GM23338 (cell line): ENCODE measurements at regions not wholly inside any gene's neighbourhood (a gene's known extent, or its start where the extent isn't known, plus 50 kb on each side); places are given as distances from the start of the nearest gene placed in this dataset.

ENCODE experiments used
- CREB1 ChIP-seq: fragments of 250-450 bp; sonication (Bioruptor Pico); IDR thresholded peaks from 2 replicates; pipeline ENCODE4 v1.5.0; 2020; ENCODE audit warnings: low read depth, mild to moderate bottlenecking, moderate library complexity
- CTCF ChIP-seq, 2 experiments: fragments of 200-600 bp in 1 of 2; sonication (generic) in 1 of 2; conservative IDR thresholded peaks; 2 replicates each; pipeline versions ENCODE4 v1.5.1 to v1.6.1; 2016 to 2017; ENCODE audit warnings: antibody characterized with exemption in 2 of 2, low read depth in 2 of 2, mild to moderate bottlenecking in 2 of 2, moderate library complexity in 1 of 2
- ETS1 ChIP-seq: IDR thresholded peaks from 2 replicates; pipeline ENCODE4 v1.6.1; 2016; ENCODE audit warnings: antibody characterized with exemption
- EZH2 ChIP-seq: fragments of 200-600 bp; sonication (generic); IDR thresholded peaks from one replicate; pipeline ENCODE4 v1.8.0; 2017; ENCODE audit warnings: antibody characterized with exemption, mild to moderate bottlenecking, low read depth; ENCODE audit not compliant: unreplicated experiment
- EZH2phosphoT487 ChIP-seq: fragments of 200-600 bp; sonication (generic); IDR thresholded peaks from one replicate; pipeline ENCODE4 v1.8.1; 2018; ENCODE audit warnings: antibody characterized with exemption; ENCODE audit not compliant: unreplicated experiment
- JUNB ChIP-seq: IDR thresholded peaks from one replicate; pipeline ENCODE4 v1.6.1; 2016; ENCODE audit warnings: antibody characterized with exemption; ENCODE audit not compliant: unreplicated experiment
- POLR2AphosphoS5 ChIP-seq: IDR thresholded peaks from 2 replicates; pipeline ENCODE4 v1.6.1; 2016; ENCODE audit warnings: antibody characterized with exemption, low read depth
- REST ChIP-seq: IDR thresholded peaks from one replicate; pipeline ENCODE4 v1.6.1; 2018; ENCODE audit warnings: antibody characterized with exemption; ENCODE audit not compliant: unreplicated experiment
- STAT1 ChIP-seq: IDR thresholded peaks from one replicate; pipeline ENCODE4 v1.6.1; 2016; ENCODE audit warnings: antibody characterized with exemption; ENCODE audit not compliant: unreplicated experiment
- ZNF114 ChIP-seq: fragments of 250-450 bp; sonication (Bioruptor Pico); IDR thresholded peaks from 2 replicates; pipeline ENCODE4 v1.5.0; 2020; ENCODE audit warnings: mild to moderate bottlenecking, moderate library complexity
- ZNF462 ChIP-seq: fragments of 250-450 bp; sonication (Bioruptor Pico); IDR thresholded peaks from 2 replicates; pipeline ENCODE4 v1.5.0; 2020; ENCODE audit warnings: mild to moderate bottlenecking, moderate library complexity

- TF ChIP-seq POLR2AphosphoS5 (no peak), EZH2 (no peak), CTCF (conservative IDR thresholded peaks at IDR 0.05; ENCODE audit: low read depth in 2 of 2) (no peak), REST (no peak), CREB1 (CRISPR knock-in tag) (no peak), ETS1 (no peak), ZNF114 (CRISPR knock-in tag) (no peak), EZH2phosphoT487 (no peak), JUNB (no peak), STAT1 (no peak), ZNF462 (CRISPR knock-in tag) (no peak)
Measured at GRCh38 chr1:235011064-235011598, 117.5 kb downstream of the TOMM20 start.
